Kidney (tissue), 13 donors: ENCODE measurements at regions not wholly inside any gene's neighbourhood (a gene's known extent, or its start where the extent isn't known, plus 50 kb on each side); places are given as distances from the start of the nearest gene placed in this dataset.

Experiments
- DNase-seq, 5 donors: peaks; one replicate each; pipeline ENCODE4 v3.0.0-alpha.2; 2013 to 2020
- FAIRE-seq: peaks from 2 replicates; lab custom pipeline; 2012; peaks lifted over from hg19 to GRCh38; lab: Jason Lieb, UNC
- H3K27ac ChIP-seq, 2 donors: one replicate each; pipeline ENCODE4 v1.7.0; 2013; ENCODE audit warnings: low read depth in 2 of 2, low read length in 2 of 2, inconsistent platforms in 1 of 2
- H3K27me3 ChIP-seq: one replicate; pipeline ENCODE4 v1.7.1; 2013; ENCODE audit warnings: low read length, inconsistent platforms; ENCODE audit not compliant: control insufficient read depth, insufficient read depth
- H3K36me3 ChIP-seq, 3 donors: one replicate each; pipeline versions ENCODE4 v1.7.0 to v1.7.1; 2013; ENCODE audit warnings: low read length in 3 of 3, control low read depth in 1 of 3, inconsistent platforms in 1 of 3; ENCODE audit not compliant: insufficient read depth in 3 of 3, control insufficient read depth in 2 of 3
- H3K4me1 ChIP-seq, 3 donors: one replicate each; pipeline versions ENCODE4 v1.7.0 to v1.7.1; 2013; ENCODE audit warnings: low read length in 3 of 3, inconsistent platforms in 1 of 3, low read depth in 1 of 3; ENCODE audit not compliant: control insufficient read depth in 2 of 3, insufficient read depth in 2 of 3
- H3K4me3 ChIP-seq, 3 donors: one replicate each; pipeline versions ENCODE4 v1.7.0 to v1.8.1; 2013; ENCODE audit warnings: low read length in 3 of 3, control low read depth in 1 of 3, inconsistent platforms in 1 of 3
- H3K9ac ChIP-seq, 3 donors: one replicate each; pipeline versions ENCODE4 v1.7.0 to v1.7.1; 2013; ENCODE audit warnings: low read length in 3 of 3, control low read depth in 1 of 3, inconsistent platforms in 1 of 3
- H3K9me3 ChIP-seq, 3 donors: one replicate each; pipeline versions ENCODE4 v1.7.0 to v1.7.1; 2013; ENCODE audit warnings: low read length in 3 of 3, control low read depth in 1 of 3, inconsistent platforms in 1 of 3; ENCODE audit not compliant: control insufficient read depth in 2 of 3, insufficient read depth in 1 of 3
- intact Hi-C: fragments of 100-400 bp; cut with DNase I; formaldehyde crosslinking; loops from one replicate; pipeline ENCODE4 v1.11.1; 2022
- TF ChIP-seq, protein P1 (sequence below): IDR thresholded peaks from 3 replicates; pipeline ENCODE4 v1.5.1; 2012; ENCODE audit warnings: mild to moderate bottlenecking, moderate library complexity, borderline replicate concordance; ENCODE audit not compliant: insufficient read depth; ENCODE audit errors: extremely low read depth
- donor health status: control.
- donor health status: control.
- donor health status: control.
- donor health status: control.
- donor health status: control.
- donor health status: DM: yes; HTN: yes; CAD: no.
- donor health status: Normal renal cell carcinoma (clear cell type).

DNA sequence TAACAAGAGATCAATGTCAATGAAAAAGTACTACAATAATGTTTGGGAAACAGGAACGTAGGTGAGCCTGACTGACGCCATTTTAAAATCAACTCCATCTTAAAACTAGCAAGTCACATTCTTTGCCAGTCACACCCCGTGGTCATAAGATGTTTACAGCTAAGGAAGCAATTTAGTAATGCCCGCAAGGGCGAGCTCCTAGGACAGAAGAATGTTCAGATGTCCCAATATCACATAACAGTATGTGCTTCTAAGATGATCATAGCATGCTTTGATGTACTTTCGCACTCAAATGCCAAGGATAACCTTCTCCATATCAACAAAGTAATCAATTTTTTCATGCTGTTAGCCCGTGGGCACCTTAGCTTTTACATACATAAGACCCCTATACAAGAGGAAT lies 113.8 kb upstream of the EGFR start:
- Histone ChIP-seq H3K27me3 (no peaks in the 10 kb centered on the region), H3K27ac (no peak overlapping the region), H3K36me3 (no peaks in the 10 kb centered on the region), H3K9me3 (no peaks in the 10 kb centered on the region), H3K4me1 (no peaks in the 10 kb centered on the region), H3K9ac (no peak overlapping the region), H3K4me3 (no peak overlapping the region)
- TF ChIP-seq, protein P1, sequence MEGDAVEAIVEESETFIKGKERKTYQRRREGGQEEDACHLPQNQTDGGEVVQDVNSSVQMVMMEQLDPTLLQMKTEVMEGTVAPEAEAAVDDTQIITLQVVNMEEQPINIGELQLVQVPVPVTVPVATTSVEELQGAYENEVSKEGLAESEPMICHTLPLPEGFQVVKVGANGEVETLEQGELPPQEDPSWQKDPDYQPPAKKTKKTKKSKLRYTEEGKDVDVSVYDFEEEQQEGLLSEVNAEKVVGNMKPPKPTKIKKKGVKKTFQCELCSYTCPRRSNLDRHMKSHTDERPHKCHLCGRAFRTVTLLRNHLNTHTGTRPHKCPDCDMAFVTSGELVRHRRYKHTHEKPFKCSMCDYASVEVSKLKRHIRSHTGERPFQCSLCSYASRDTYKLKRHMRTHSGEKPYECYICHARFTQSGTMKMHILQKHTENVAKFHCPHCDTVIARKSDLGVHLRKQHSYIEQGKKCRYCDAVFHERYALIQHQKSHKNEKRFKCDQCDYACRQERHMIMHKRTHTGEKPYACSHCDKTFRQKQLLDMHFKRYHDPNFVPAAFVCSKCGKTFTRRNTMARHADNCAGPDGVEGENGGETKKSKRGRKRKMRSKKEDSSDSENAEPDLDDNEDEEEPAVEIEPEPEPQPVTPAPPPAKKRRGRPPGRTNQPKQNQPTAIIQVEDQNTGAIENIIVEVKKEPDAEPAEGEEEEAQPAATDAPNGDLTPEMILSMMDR: no peak
- DNase-seq: no peak
- intact Hi-C loops: no loop called here
- no peak for FAIRE-seq

DNA sequence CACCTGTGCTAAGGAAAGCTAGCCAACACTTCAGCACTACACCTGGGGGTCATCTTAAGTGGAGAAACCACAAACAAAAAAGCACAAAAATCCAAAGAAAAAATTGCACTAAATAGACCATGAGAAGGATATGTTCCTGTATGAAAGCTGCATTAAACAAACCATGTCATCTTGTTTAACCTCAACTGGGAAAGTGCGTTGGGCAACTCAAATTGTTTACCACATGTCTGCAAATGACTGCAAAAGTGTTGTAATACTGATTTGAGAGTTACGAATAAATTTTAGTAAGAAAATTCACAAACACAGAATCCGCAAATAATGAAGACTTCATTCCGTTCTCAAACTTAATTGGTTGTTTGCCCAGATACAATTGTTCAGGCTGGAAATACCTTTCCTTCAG lies 111.9 kb upstream of the EGFR start:
- Histone ChIP-seq H3K4me3 (no peak overlapping the region), H3K27ac (no peak overlapping the region), H3K9me3 (no peaks in the 10 kb centered on the region), H3K9ac (no peak overlapping the region), H3K4me1 (no peaks in the 10 kb centered on the region), H3K36me3 (no peaks in the 10 kb centered on the region), H3K27me3 (no peaks in the 10 kb centered on the region)
- intact Hi-C loops: no loop called here
- DNase-seq: no peak
- TF ChIP-seq, protein P1: no peak
- no peak for FAIRE-seq

DNA sequence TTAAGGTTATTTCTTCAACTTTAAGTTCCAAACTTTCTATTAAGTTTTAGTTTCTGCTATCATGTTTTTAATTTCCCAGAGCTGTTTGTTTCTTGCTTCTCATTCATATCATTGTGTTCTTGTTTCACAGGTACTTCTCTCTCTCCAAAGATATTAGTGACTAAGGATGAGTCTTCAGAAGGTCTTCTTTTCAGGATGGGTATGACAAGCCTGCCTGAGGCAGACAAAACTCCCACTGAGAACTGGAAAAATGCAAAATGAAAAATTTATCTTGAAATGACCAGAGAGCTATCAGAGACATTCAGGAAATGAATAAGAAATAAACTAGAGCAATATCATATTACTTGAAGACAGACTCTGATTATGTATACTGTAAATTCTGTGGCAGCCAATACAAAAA lies 110.8 kb upstream of the EGFR start:
- TF ChIP-seq, protein P1: no peak
- DNase-seq: no peak
- H3K36me3 ChIP-seq: no peaks in the 10 kb centered on the region
- H3K9me3 ChIP-seq: no peaks in the 10 kb centered on the region
- intact Hi-C loops: no loop called here
- no peak overlapping the region for H3K27ac ChIP-seq
- H3K9ac ChIP-seq: no peak overlapping the region
- H3K4me3 ChIP-seq: no peak overlapping the region
- no peaks in the 10 kb centered on the region for H3K27me3 ChIP-seq
- H3K4me1 ChIP-seq: no peaks in the 10 kb centered on the region
- no peak for FAIRE-seq

DNA sequence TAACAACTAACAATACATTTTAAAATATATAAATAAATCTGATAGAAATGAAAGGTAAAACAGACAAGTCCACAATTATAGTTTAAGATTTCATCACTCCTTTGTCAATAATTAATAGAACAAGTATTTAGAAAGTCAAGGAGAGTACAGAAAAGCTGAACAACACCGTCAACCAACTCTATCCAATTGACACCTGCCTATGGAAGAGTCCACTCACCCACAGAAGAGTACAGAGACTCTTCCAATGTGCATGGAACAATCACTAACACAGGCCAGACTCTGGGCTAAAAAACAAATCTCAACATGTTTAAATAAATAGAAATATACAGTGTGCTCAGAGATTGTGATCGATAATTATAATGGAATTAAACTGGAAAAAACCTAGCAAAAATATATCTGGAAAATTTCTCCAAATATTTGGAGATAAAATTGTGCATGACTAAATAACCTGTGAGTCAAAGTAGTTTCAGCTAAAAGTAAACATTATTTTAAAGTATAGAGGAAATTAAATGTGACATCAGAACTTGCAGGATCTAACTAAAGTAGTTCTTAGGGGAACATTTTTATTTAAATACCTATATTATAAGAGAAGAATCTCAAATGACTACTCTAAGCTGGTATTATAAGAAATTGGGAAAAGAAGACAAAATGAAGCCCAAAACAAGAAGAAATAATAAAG lies 109.9 kb upstream of the EGFR start:
- Histone ChIP-seq H3K36me3 (no peaks in the 10 kb centered on the region), H3K9me3 (no peaks in the 10 kb centered on the region), H3K27ac (no peak overlapping the region), H3K4me3 (no peak overlapping the region), H3K27me3 (no peaks in the 10 kb centered on the region), H3K9ac (no peak overlapping the region), H3K4me1 (no peaks in the 10 kb centered on the region)
- no peak for FAIRE-seq
- no peak for DNase-seq
- intact Hi-C loops: no loop called here
- TF ChIP-seq, protein P1: no peak
